ENCODE measurements at regions not wholly inside any gene's neighbourhood (a gene's known extent, or its start where the extent isn't known, plus 50 kb on each side); places are given as distances from the start of the nearest gene placed in this dataset.
"Not testable (repeated sequence)": the region's sequence is repeated elsewhere in the genome, so short reads cannot be mapped to it uniquely, and the experiment has no call there.

- DNase-seq (ENCODE audit: low read depth): no peak
Observed at GRCh38 chr10:18868919-18869318, 179.7 kb upstream of the MALRD1 start.

DNA sequence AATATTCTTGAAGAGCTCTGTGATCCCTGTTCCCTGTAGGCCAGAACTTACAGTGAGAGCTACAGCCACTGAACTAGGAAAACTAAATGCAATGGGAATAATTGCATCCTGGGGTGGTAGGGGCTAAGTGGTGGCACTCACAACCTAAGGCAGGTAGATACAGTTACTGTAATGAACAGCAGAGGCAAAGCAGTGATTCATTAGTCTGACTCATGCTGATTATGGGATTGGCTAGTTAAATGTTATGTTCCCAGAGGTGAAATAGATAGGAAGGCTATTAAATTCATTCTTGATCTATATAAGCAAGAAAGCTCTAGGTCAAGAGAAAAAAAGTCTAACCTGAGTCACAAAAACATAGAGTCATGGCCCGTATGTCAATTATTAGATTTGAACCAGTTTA lies 173.1 kb upstream of the MALRD1 start:
- no peak for DNase-seq (ENCODE audit: low read depth)

DNA sequence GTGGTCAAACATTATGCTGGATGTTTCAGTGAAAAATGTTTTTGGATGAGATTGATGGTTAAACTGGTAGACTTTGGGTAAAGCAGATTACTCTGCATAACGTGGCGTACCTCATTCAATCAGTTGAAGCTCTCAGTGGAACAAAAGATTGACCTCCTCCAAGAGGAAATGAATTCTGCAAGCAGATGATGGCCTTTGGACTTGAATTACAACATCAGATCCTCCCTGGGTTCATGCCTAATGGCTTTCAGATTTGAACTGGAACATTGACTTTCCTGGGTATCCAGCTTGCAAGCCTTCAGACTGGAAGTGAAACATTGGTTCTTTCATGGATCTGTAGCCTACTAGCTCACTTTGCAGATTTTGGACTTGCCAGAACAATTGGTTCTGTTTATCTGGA lies 169.3 kb upstream of the MALRD1 start:
- no peak for DNase-seq (ENCODE audit: low read depth)

- DNase-seq (ENCODE audit: low read depth): no peak
Observed at GRCh38 chr10:18880530-18880929, 168.1 kb upstream of the MALRD1 start.

DNA sequence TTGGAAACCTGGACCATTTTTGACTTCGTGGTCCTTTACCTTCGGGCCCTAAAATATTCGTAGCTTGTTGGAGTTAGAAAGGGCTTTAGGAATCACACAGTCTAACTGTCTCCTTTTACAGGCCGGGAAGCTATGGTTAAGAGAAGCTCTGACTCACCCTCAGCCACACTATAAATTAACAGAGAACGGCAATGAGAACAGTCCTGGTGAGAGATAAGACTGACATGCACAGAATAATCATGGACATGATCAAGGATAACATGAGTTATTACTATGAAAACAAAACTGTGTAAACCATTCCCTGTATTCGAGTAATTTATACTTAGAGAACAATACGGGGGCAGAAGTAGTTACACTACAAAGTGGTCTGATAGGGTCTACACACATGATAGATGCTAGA lies 162.5 kb upstream of the MALRD1 start:
- DNase-seq (ENCODE audit: low read depth): no peak

GRCh38 chr10:18906636-18907035 lies 142.0 kb upstream of the MALRD1 start:
- no peak for DNase-seq (ENCODE audit: low read depth)

DNA sequence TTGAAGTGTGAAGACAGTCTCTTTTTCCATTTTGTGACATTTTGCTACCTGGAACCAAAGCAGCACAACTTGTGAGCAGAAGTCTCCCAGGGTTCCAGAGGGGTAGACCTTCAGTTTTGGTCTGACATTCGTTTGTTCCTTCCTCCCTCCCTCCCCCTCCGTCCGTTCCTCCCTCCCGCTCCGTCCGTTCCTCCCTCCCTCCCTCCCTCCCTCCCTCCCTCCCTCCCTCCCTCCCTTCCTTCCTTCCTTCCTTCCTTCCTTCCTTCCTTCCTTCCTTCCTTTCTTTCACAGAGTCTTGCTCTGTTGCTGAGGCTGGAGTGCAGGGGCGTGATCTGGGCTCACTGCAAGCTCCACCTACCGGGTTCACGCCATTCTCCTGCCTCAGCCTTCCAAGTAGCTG lies 131.2 kb upstream of the MALRD1 start:
- not testable (repeated sequence) for DNase-seq (ENCODE audit: low read depth)

GRCh38 chr10:18918532-18918931 lies 130.1 kb upstream of the MALRD1 start:
- no peak for DNase-seq (ENCODE audit: low read depth)

- DNase-seq (ENCODE audit: low read depth): no peak
Observed at GRCh38 chr10:18949391-18949790, 99.2 kb upstream of the MALRD1 start.

DNA sequence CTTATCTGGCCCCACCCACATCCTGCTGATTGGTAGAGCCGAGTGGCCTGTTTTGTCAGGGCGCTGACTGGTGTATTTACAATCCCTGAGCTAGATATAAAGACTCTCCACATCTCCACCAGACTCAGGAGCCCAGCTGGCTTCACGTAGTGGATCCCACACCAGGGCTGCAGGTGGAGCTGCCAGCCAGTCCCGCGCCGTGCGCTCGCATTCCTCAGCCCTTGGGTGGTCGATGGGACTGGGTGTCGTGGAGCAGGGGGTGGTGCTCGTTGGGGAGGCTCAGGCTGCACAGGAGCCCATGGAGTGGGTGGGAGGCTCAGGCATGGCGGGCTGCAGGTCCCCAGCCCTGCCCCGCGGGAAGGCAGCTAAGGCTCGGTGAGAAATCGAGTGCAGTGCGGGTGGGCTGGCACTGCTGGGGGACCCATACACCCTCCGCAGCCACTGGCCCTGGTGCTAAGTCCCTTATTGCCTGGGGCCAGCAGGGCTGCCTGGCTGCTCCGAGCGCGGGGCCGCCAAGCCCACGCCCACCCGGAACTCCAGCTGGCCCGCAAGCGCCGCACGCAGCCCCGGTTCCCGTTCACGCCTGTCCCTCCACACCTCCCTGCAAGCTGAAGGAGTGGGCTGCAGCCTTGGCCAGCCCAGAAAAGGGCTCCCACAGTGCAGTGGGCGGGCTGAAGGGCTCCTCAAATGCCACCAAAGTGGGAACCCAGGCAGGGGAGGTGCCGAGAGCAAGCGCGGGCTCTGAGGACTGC lies 97.4 kb upstream of the MALRD1 start:
- not testable (repeated sequence) for DNase-seq (ENCODE audit: low read depth)

DNA sequence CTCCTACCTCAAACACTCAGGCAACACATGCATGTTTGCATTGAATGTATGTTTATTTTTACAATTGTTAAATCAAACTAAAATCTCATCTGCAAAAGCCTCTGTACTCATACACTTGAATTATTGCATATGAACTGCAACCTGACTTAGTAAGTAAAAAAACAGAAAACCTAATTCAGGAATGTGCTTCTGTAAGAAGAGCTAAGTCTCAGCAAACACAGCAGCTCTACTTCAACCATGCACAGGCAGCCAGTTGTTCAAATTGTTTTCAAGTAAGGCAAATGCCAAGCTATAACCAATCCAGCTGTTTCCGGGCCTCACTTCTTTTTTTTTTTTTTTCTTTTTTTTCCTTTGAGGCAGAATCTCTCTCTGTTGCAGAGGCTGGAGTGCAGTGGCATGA lies 93.5 kb upstream of the MALRD1 start:
- no peak for DNase-seq (ENCODE audit: low read depth)

GRCh38 chr10:18959369-18959768 lies 89.2 kb upstream of the MALRD1 start:
- DNase-seq (ENCODE audit: low read depth): no peak

- DNase-seq (ENCODE audit: low read depth): no peak
Observed at GRCh38 chr10:18960466-18961079, 88.0 kb upstream of the MALRD1 start.

DNA sequence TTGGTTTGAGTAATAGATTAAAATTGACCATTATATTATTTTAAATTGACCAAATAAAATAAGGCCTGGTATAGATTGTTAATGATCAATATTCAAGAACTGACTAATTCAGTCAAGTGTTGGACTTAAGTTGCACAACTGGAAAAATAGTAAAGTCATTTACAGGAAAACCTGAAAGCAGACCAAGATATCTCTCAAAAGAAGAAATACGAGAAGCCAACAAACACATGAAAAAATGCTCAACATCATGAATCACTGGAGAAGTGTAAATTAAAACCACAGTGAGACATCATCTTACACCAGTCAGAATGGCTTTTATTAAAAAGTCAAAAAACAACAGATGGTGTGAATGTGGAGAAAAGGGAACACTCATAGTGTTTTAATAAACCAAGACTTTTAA lies 80.4 kb upstream of the MALRD1 start:
- DNase-seq (ENCODE audit: low read depth): no peak

- DNase-seq (ENCODE audit: low read depth): no peak
Observed at GRCh38 chr10:18976696-18977251, 71.8 kb upstream of the MALRD1 start.

DNA sequence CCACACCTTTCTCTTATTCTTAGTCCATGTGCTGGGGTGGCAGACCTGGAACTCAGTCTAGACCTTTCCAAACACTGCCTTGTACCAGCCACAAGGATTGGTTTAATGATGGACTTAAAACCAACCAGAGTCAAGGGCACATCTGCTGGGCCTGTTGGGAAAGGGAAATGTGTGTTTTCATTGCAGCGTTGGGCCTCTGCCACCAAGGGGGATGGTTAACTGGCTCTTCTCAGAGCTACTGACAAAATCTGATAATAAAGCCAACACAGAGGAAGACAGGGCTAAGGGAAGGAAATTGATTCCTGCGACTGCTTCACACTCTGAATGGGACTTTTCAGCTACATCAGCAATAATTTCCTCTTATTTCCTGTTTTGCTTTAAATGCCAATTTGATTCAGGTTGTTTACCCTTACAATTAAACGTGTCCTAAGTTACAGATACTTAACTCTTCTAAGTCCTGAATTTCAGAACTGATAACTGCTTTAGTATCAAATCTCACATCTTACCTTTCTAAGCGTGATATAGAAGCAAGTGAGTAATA lies 68.4 kb upstream of the MALRD1 start:
- DNase-seq (ENCODE audit: low read depth): no peak

DNA sequence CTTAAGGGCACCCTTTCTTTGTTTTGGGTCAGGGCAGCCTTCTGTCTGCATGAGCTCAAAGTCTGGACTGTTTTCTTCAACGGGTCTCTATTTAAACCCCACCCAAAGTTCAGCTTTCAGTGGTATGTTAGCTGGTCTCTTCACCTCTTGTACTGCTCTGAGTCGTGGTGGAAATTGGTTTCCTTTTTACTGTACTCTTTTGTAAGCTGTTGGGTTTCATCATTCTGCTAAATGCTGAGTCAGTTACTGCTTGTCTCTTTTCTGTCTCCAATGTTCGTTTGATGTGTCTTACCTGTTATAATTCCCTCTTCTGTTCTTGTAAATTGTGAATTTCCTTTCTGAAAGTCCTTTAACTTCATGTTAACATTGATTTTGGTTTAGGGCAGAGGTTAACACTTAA lies 64.1 kb upstream of the MALRD1 start:
- no peak for DNase-seq (ENCODE audit: low read depth)

GRCh38 chr10:18988338-18988737 lies 60.3 kb upstream of the MALRD1 start:
- no peak for DNase-seq (ENCODE audit: low read depth)

Data from forelimb muscle (tissue), 1 donor.